Naive thymus-derived CD4-positive, alpha-beta T cell (primary cell): ENCODE measurements at regions not wholly inside any gene's neighbourhood (a gene's known extent, or its start where the extent isn't known, plus 50 kb on each side); places are given as distances from the start of the nearest gene placed in this dataset.

Experiments used
- ATAC-seq: fragments of 150-1000 bp; cut with Tn5 transposase; 2 replicates; pipeline ENCODE4 v1.10.0; 2021; ENCODE audit warnings: mild to moderate bottlenecking, moderate library complexity
- CTCF ChIA-PET: fragments of 350-600 bp; sonication (Branson Sonifier 250); formaldehyde crosslinking; loops from one replicate; lab custom pipeline; 2021; ENCODE audit warnings: antibody characterized with exemption; lab: Charles Lee
- POLR2A ChIA-PET: fragments of 350-600 bp; sonication (Branson Sonifier 250); formaldehyde crosslinking; loops from one replicate; lab custom pipeline; 2021; ENCODE audit warnings: antibody characterized with exemption, inconsistent platforms; lab: Charles Lee
- DNase-seq, 9 donors: peaks; one replicate each; pipeline versions ENCODE4 v3.0.0 to v3.0.0-alpha.2; 2020 to 2022; ENCODE audit warnings: mixed read lengths in 1 of 9
- H3K27ac ChIP-seq: one replicate; pipeline ENCODE4 v1.7.0; 2013; ENCODE audit warnings: mild to moderate bottlenecking, low read depth, low read length, moderate library complexity
- H3K27me3 ChIP-seq, 2 donors: one replicate each; pipeline ENCODE4 v1.7.0; 2013; ENCODE audit warnings: low read length in 2 of 2, mild to moderate bottlenecking in 2 of 2, moderate library complexity in 2 of 2; ENCODE audit not compliant: control insufficient read depth in 2 of 2, insufficient read depth in 2 of 2
- H3K36me3 ChIP-seq, 3 experiments: 1 replicate in 2 of 3; 2 replicates in 1 of 3; pipeline ENCODE4 v1.7.0; 2013; ENCODE audit warnings: low read length in 3 of 3, mild to moderate bottlenecking in 3 of 3, moderate library complexity in 1 of 3; ENCODE audit not compliant: insufficient read depth in 3 of 3, control insufficient read depth in 2 of 3
- H3K4me1 ChIP-seq, 2 donors: one replicate each; pipeline ENCODE4 v1.7.0; 2013; ENCODE audit warnings: low read length in 2 of 2, mild to moderate bottlenecking in 2 of 2, moderate library complexity in 1 of 2; ENCODE audit not compliant: control insufficient read depth in 2 of 2, insufficient read depth in 2 of 2
- H3K4me3 ChIP-seq: 2 replicates; pipeline ENCODE4 v1.7.0; 2013; ENCODE audit warnings: mild to moderate bottlenecking, low read length
- H3K9me3 ChIP-seq, 3 experiments: 1 replicate in 2 of 3; 2 replicates in 1 of 3; pipeline ENCODE4 v1.7.0; 2013; ENCODE audit warnings: low read length in 3 of 3; ENCODE audit not compliant: control insufficient read depth in 2 of 3
- H3K27ac Mint-ChIP-seq, 9 donors: one replicate each; pipeline ENCODE4 v1.8.0; 2020 to 2022; ENCODE audit warnings: mixed read lengths in 9 of 9, mild to moderate bottlenecking in 8 of 9, moderate library complexity in 5 of 9, inconsistent platforms in 2 of 9
- H3K27me3 Mint-ChIP-seq, 5 donors: one replicate each; pipeline ENCODE4 v1.8.0; 2021 to 2022; ENCODE audit warnings: mixed read lengths in 5 of 5, mild to moderate bottlenecking in 1 of 5
- H3K36me3 Mint-ChIP-seq, 5 donors: one replicate each; pipeline ENCODE4 v1.8.0; 2020 to 2022; ENCODE audit warnings: mixed read lengths in 5 of 5, mild to moderate bottlenecking in 3 of 5, inconsistent platforms in 1 of 5
- H3K4me1 Mint-ChIP-seq, 7 donors: one replicate each; pipeline ENCODE4 v1.8.0; 2020 to 2022; ENCODE audit warnings: mixed read lengths in 7 of 7, mild to moderate bottlenecking in 3 of 7, inconsistent platforms in 1 of 7
- H3K4me3 Mint-ChIP-seq, 10 donors: one replicate each; pipeline ENCODE4 v1.8.0; 2020 to 2022; ENCODE audit warnings: mild to moderate bottlenecking in 10 of 10, mixed read lengths in 10 of 10, moderate library complexity in 6 of 10, inconsistent platforms in 2 of 10
- H3K9me3 Mint-ChIP-seq, 11 donors: one replicate each; pipeline ENCODE4 v1.8.0; 2020 to 2022; ENCODE audit warnings: mixed read lengths in 11 of 11, mild to moderate bottlenecking in 4 of 11, inconsistent platforms in 1 of 11, moderate library complexity in 1 of 11
- intact Hi-C, 2 donors: fragments of 100-400 bp; cut with micrococcal nuclease; formaldehyde crosslinking; loops; one replicate each; pipeline ENCODE4 v1.15.1; 2023

- Histone ChIP-seq H3K27me3 (no peaks in the 10 kb centered on the region), H3K9me3 (no peaks in the 10 kb centered on the region), H3K4me1 (no peaks in the 10 kb centered on the region), H3K27ac (no peak overlapping the region), H3K36me3 (no peaks in the 10 kb centered on the region), H3K4me3 (no peak overlapping the region)
- POLR2A ChIA-PET = no interaction called here
- no peak overlapping the region for H3K4me3 Mint-ChIP-seq
- peaks cover 0 to 6% (median 0%) of the 10 kb centered on the region in 7 donors for H3K4me1 Mint-ChIP-seq
- ATAC-seq (no peak), DNase-seq (no peak)
- H3K9me3 Mint-ChIP-seq = peaks cover 0 to 2% (median 0%) of the 10 kb centered on the region in 11 donors
- no peak overlapping the region for H3K27ac Mint-ChIP-seq
- H3K36me3 Mint-ChIP-seq = no peaks in the 10 kb centered on the region
- CTCF ChIA-PET = no interaction called here
- peaks cover 9 to 26% (median 22%) of the 10 kb centered on the region in 5 donors for H3K27me3 Mint-ChIP-seq
- intact Hi-C loops = no loop called here
These were observed 76.4 kb upstream of the DCLK2 start for GRCh38 chr4:150001815-150002214.

DNA sequence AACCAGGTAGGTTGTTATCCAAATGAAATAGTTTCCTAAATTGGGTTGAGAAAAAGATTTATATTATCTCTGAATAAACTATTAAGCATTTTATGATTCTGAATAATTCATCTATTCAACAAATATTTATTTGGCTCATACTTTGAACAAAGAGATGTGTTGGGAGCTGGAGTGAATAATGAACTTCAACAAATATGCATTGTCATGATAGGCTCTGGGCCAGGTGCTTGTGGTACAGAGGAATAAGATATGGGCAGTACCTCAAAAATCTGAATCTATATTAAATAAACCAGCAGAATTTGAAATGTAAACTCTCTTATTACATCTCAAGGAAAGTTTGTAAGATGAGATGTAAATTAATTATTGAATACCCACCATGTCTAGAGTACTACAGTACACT is 75.7 kb upstream of the DCLK2 start:
- POLR2A ChIA-PET = no interaction called here
- ATAC-seq = no peak
- Histone ChIP-seq H3K27me3 (no peaks in the 10 kb centered on the region), H3K36me3 (no peaks in the 10 kb centered on the region), H3K4me3 (no peak overlapping the region), H3K4me1 (no peaks in the 10 kb centered on the region), H3K9me3 (no peaks in the 10 kb centered on the region), H3K27ac (no peak overlapping the region)
- H3K36me3 Mint-ChIP-seq = no peaks in the 10 kb centered on the region
- no peak for DNase-seq
- no peak overlapping the region for H3K27ac Mint-ChIP-seq
- H3K4me3 Mint-ChIP-seq = no peak overlapping the region
- CTCF ChIA-PET = no interaction called here
- intact Hi-C loops = no loop called here
- H3K27me3 Mint-ChIP-seq = peaks cover 9 to 29% (median 22%) of the 10 kb centered on the region in 5 donors
- H3K9me3 Mint-ChIP-seq = peaks cover 0 to 2% (median 0%) of the 10 kb centered on the region in 11 donors
- peaks cover 0 to 6% (median 0%) of the 10 kb centered on the region in 7 donors for H3K4me1 Mint-ChIP-seq

DNA sequence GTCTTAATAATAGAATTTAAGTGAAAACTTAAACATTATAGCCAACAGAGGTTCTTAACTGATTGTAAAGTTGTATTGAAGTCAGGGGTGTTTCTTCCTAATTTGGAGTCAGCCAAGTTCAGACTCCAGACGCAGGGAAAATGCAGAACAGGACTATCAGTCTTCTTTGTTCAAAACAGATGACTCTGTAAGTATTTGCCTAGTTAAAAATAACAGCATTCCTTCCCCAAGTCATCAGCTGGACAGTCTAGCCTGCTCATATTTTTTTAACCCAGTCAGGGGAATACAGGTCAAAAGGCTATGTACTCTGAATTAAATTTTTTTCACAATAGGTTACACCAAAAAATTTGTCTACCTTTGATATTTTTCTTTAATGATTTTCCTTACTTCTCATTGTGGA is 73.8 kb upstream of the DCLK2 start:
- H3K4me1 Mint-ChIP-seq = peaks cover 0 to 3% (median 0%) of the 10 kb centered on the region in 7 donors
- H3K27ac ChIP-seq = no peak overlapping the region
- H3K4me3 ChIP-seq = no peak overlapping the region
- DNase-seq (no peak), ATAC-seq (no peak)
- H3K36me3 ChIP-seq = no peaks in the 10 kb centered on the region
- no peaks in the 10 kb centered on the region for H3K36me3 Mint-ChIP-seq
- H3K4me3 Mint-ChIP-seq = no peak overlapping the region
- no peaks in the 10 kb centered on the region for H3K9me3 ChIP-seq
- no peaks in the 10 kb centered on the region for H3K4me1 ChIP-seq
- POLR2A ChIA-PET = no interaction called here
- H3K27ac Mint-ChIP-seq = no peak overlapping the region
- CTCF ChIA-PET = no interaction called here
- H3K9me3 Mint-ChIP-seq = peaks cover 0 to 2% (median 0%) of the 10 kb centered on the region in 11 donors
- H3K27me3 Mint-ChIP-seq = peaks cover 9 to 29% (median 22%) of the 10 kb centered on the region in 5 donors
- intact Hi-C loops = no loop called here
- no peaks in the 10 kb centered on the region for H3K27me3 ChIP-seq

DNA sequence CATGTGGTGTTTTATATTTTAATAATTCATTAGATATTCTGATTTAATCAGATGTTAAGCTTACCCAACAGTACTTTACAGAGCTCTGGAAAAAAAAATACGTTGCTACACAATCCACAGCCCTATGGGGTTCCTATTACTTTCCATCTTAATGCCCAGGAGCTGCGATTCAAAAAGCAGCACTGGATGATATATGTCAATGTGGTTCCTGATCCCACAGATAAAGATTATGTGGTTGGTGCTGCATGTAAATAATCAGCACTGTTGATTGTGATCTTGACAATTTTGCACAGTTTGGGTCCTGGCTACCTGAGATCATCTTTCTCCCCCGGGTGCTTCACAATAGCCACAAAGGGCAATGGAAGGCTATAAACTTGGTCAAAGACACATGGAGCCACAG is 72.7 kb upstream of the DCLK2 start:
- intact Hi-C loops = no loop called here
- no peak overlapping the region for H3K4me3 ChIP-seq
- Mint-ChIP-seq H3K4me3 (no peak overlapping the region), H3K9me3 (peaks cover 0 to 2% (median 0%) of the 10 kb centered on the region in 11 donors), H3K27ac (no peak overlapping the region), H3K27me3 (peaks cover 4 to 28% (median 17%) of the 10 kb centered on the region in 5 donors), H3K4me1 (peaks cover 0 to 3% (median 0%) of the 10 kb centered on the region in 7 donors), H3K36me3 (no peaks in the 10 kb centered on the region)
- no peak for ATAC-seq
- H3K9me3 ChIP-seq = no peaks in the 10 kb centered on the region
- ChIA-PET POLR2A (no interaction called here), CTCF (no interaction called here)
- no peaks in the 10 kb centered on the region for H3K4me1 ChIP-seq
- no peaks in the 10 kb centered on the region for H3K36me3 ChIP-seq
- H3K27ac ChIP-seq = no peak overlapping the region
- H3K27me3 ChIP-seq = no peaks in the 10 kb centered on the region
- DNase-seq = no peak

DNA sequence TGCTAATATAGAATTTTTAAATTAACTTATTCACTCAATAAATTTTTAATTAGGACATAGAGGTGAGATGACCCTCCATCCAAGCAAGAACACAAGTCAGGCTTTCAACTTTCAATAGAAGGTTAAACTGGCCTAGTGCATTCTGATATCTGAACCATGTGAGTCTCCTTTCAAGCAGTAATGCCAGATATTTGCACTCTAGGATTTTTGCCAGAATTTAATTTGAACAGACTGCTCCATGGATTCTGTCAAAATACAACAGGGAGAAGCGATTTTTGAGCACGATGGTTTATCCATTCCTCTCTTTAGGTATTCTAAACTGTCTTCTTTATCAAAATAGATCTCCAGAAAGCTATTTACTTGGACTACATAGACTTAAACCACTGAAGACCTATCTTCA is 72.0 kb upstream of the DCLK2 start:
- no peaks in the 10 kb centered on the region for H3K4me1 ChIP-seq
- POLR2A ChIA-PET = no interaction called here
- no peak for ATAC-seq
- no peak for DNase-seq
- Mint-ChIP-seq H3K9me3 (peaks cover 0 to 2% (median 0%) of the 10 kb centered on the region in 11 donors), H3K27ac (no peak overlapping the region), H3K4me3 (no peak overlapping the region), H3K4me1 (peaks cover 0 to 3% (median 0%) of the 10 kb centered on the region in 7 donors), H3K27me3 (peaks cover 4 to 28% (median 12%) of the 10 kb centered on the region in 5 donors), H3K36me3 (no peaks in the 10 kb centered on the region)
- no peaks in the 10 kb centered on the region for H3K36me3 ChIP-seq
- CTCF ChIA-PET = no interaction called here
- no peak overlapping the region for H3K27ac ChIP-seq
- H3K27me3 ChIP-seq = no peaks in the 10 kb centered on the region
- H3K9me3 ChIP-seq = no peaks in the 10 kb centered on the region
- intact Hi-C loops = no loop called here
- no peak overlapping the region for H3K4me3 ChIP-seq

DNA sequence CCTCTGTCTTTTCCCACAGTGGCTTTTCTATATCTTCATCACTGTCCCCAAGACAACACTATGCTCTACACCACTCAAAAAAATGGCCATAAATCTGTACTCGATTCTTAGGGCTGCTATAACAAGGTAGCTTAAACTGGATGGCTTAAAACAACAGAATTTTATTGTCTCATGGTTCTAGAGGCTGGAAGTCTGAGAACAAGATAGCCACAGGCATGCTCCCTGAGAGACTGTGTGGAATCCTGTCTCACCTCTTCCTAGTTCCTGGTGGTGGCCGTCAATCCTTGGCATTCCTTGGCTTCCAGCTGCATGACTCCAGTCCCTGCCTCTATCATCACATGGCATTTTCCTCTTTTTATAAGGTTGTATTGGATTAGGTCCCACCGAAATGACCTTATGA is 70.7 kb upstream of the DCLK2 start:
- ChIA-PET CTCF (no interaction called here), POLR2A (no interaction called here)
- intact Hi-C loops = no loop called here

DNA sequence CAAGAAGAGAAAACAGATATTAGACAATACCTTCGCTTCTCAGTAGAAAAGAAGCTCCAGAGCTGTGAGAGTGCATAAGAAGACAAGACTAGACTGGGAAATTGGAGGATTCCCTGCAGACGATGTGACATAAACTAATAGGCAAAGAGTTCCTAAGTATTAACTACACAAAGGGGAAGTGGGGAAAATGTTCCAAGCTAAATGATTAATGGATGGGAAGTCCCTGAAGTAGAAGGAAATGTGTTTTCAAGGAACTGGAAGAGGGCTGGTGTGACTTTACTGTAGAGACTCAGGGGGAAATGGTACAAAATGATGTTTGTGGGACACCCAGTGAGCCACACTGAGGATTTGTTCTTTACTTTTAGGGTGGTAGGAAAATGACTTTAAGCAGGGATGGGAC is 69.7 kb upstream of the DCLK2 start:
- ChIA-PET POLR2A (no interaction called here), CTCF (no interaction called here)
- DNase-seq (no peak), ATAC-seq (no peak)
- Histone ChIP-seq H3K27me3 (no peaks in the 10 kb centered on the region), H3K4me3 (no peak overlapping the region), H3K27ac (no peak overlapping the region), H3K4me1 (no peaks in the 10 kb centered on the region), H3K36me3 (no peaks in the 10 kb centered on the region), H3K9me3 (no peaks in the 10 kb centered on the region)
- H3K27ac Mint-ChIP-seq = no peak overlapping the region
- intact Hi-C loops = no loop called here
- peaks cover 4 to 18% (median 7%) of the 10 kb centered on the region in 5 donors for H3K27me3 Mint-ChIP-seq
- H3K36me3 Mint-ChIP-seq = no peaks in the 10 kb centered on the region
- no peak overlapping the region for H3K4me3 Mint-ChIP-seq
- peaks cover 0 to 3% (median 0%) of the 10 kb centered on the region in 7 donors for H3K4me1 Mint-ChIP-seq
- no peaks in the 10 kb centered on the region for H3K9me3 Mint-ChIP-seq

More for the DNA sequence above, 70.7 kb upstream of the DCLK2 start:
- H3K27ac ChIP-seq = no peak overlapping the region
- H3K4me1 ChIP-seq = no peaks in the 10 kb centered on the region
- H3K27me3 ChIP-seq = no peaks in the 10 kb centered on the region
- H3K4me1 Mint-ChIP-seq = peaks cover 0 to 3% (median 0%) of the 10 kb centered on the region in 7 donors
- H3K27me3 Mint-ChIP-seq = peaks cover 8 to 22% (median 12%) of the 10 kb centered on the region in 5 donors
- peaks cover 0 to 2% (median 0%) of the 10 kb centered on the region in 11 donors for H3K9me3 Mint-ChIP-seq
- H3K27ac Mint-ChIP-seq = no peak overlapping the region
- H3K36me3 ChIP-seq = no peaks in the 10 kb centered on the region
- no peaks in the 10 kb centered on the region for H3K36me3 Mint-ChIP-seq
- DNase-seq = no peak
- no peak overlapping the region for H3K4me3 ChIP-seq
- no peak for ATAC-seq
- no peak overlapping the region for H3K4me3 Mint-ChIP-seq
- no peaks in the 10 kb centered on the region for H3K9me3 ChIP-seq
